C1 segment of cervical spinal cord (tissue), 14 donors: ENCODE measurements at regions not wholly inside any gene's neighbourhood (a gene's known extent, or its start where the extent isn't known, plus 50 kb on each side); places are given as distances from the start of the nearest gene placed in this dataset.
A peak's percentile ranks its signal among the peaks of the same experiment; 100 is the strongest.
"Not testable (repeated sequence)": the region's sequence is repeated elsewhere in the genome, so short reads cannot be mapped to it uniquely, and the experiment has no call there.

Source experiments
- DNase-seq, 14 donors: peaks; one replicate each; lab custom pipeline; 2025; lab: John Stamatoyannopoulos, UW

GRCh38 chr13:50450279-50450678 lies 393.2 kb downstream of the DLEU7 start:
- no peak for DNase-seq

- DNase-seq, result no peak
These were observed 391.9 kb downstream of the DLEU7 start for GRCh38 chr13:50451609-50452008.

- DNase-seq, result no peak
These were observed 391.5 kb downstream of the DLEU7 start for GRCh38 chr13:50452028-50452427.

- DNase-seq, result no peak
These were observed 390.7 kb downstream of the DLEU7 start for GRCh38 chr13:50452756-50453155.

- no peak for DNase-seq
These were observed 390.3 kb downstream of the DLEU7 start for GRCh38 chr13:50453188-50453587.

- DNase-seq, result no peak
These were observed 387.4 kb downstream of the DLEU7 start for GRCh38 chr13:50456111-50456510.

GRCh38 chr13:50457415-50458393 lies 385.8 kb downstream of the DLEU7 start:
- DNase-seq, result no peak

GRCh38 chr13:50459046-50459445 lies 384.4 kb downstream of the DLEU7 start:
- DNase-seq, result no peak

GRCh38 chr13:50459658-50460057 lies 383.8 kb downstream of the DLEU7 start:
- no peak for DNase-seq

- no peak for DNase-seq
These were observed 383.1 kb downstream of the DLEU7 start for GRCh38 chr13:50460358-50460757.

GRCh38 chr13:50461189-50461588 lies 382.3 kb downstream of the DLEU7 start:
- no peak for DNase-seq

- DNase-seq, result no peak
These were observed 379.8 kb downstream of the DLEU7 start for GRCh38 chr13:50463719-50464118.

GRCh38 chr13:50464349-50465251 lies 378.9 kb downstream of the DLEU7 start:
- DNase-seq, result no peak

- no peak for DNase-seq
These were observed 377.0 kb downstream of the DLEU7 start for GRCh38 chr13:50466456-50466855.

- DNase-seq, result no peak
These were observed 376.1 kb downstream of the DLEU7 start for GRCh38 chr13:50467156-50468110.

GRCh38 chr13:50468849-50469669 lies 374.4 kb downstream of the DLEU7 start:
- DNase-seq, result peak in 2 of 14 donors; percentile 10 to 27

GRCh38 chr13:50473050-50473449 lies 370.4 kb downstream of the DLEU7 start:
- DNase-seq, result not testable (repeated sequence)

- no peak for DNase-seq
These were observed 369.3 kb downstream of the DLEU7 start for GRCh38 chr13:50474088-50474662.

- no peak for DNase-seq
These were observed 366.8 kb downstream of the DLEU7 start for GRCh38 chr13:50476577-50477285.
